Effector memory CD8-positive, alpha-beta T cell (primary cell): ENCODE measurements at regions not wholly inside any gene's neighbourhood (a gene's known extent, or its start where the extent isn't known, plus 50 kb on each side); places are given as distances from the start of the nearest gene placed in this dataset.
"Not testable (repeated sequence)": the region's sequence is repeated elsewhere in the genome, so short reads cannot be mapped to it uniquely, and the experiment has no call there.

ENCODE experiments used
- ATAC-seq: fragments of 150-1000 bp; cut with Tn5 transposase; replicated peaks from 2 replicates; pipeline ENCODE4 v1.10.0; 2021; ENCODE audit warnings: mild to moderate bottlenecking, moderate library complexity
- DNase-seq, 3 experiments: peaks; one replicate each; pipeline ENCODE4 v3.0.0; 2021
- H3K27ac Mint-ChIP-seq, 2 donors: one replicate each; pipeline ENCODE4 v1.8.0; 2022; ENCODE audit warnings: mild to moderate bottlenecking in 2 of 2, mixed read lengths in 2 of 2, moderate library complexity in 2 of 2
- H3K27me3 Mint-ChIP-seq, 2 donors: one replicate each; pipeline ENCODE4 v1.8.0; 2022; ENCODE audit warnings: mixed read lengths in 2 of 2
- H3K36me3 Mint-ChIP-seq: one replicate; pipeline ENCODE4 v1.8.0; 2022; ENCODE audit warnings: mild to moderate bottlenecking, moderate library complexity, mixed read lengths; ENCODE audit not compliant: insufficient read depth
- H3K4me1 Mint-ChIP-seq, 2 donors: one replicate each; pipeline ENCODE4 v1.8.0; 2022; ENCODE audit warnings: low read depth in 2 of 2, mixed read lengths in 2 of 2
- H3K4me3 Mint-ChIP-seq, 2 donors: one replicate each; pipeline ENCODE4 v1.8.0; 2022; ENCODE audit warnings: mild to moderate bottlenecking in 2 of 2, mixed read lengths in 2 of 2, moderate library complexity in 2 of 2
- H3K9me3 Mint-ChIP-seq, 2 donors: one replicate each; pipeline ENCODE4 v1.8.0; 2022; ENCODE audit warnings: mixed read lengths in 2 of 2

DNA sequence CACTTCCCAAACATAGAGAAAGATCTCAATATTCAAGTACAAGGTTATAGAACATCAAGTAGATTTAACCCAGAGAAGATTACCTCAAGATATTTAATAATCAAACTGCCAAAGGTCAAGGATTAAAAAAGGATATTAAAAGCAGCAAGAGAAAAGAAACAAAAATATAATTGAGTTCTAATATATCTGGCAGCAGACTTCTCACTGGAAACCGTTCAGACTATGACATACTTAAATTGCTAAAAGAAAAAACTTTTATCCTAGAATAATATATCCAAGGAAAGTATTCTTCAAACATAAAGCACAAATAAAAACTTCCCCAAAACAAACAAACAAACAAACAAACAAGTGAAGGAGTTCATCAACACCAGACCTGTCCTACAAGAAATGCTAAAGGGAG lies 92.4 kb downstream of the FSCB start:
- H3K9me3 Mint-ChIP-seq, result peaks cover 6 to 18% of the 10 kb centered on the region in 2 donors
- no peaks in the 10 kb centered on the region for H3K27me3 Mint-ChIP-seq
- ATAC-seq (no peak), DNase-seq (no peak)
- H3K4me1 Mint-ChIP-seq, result no peaks in the 10 kb centered on the region
- no peak overlapping the region for H3K4me3 Mint-ChIP-seq
- no peaks in the 10 kb centered on the region for H3K36me3 Mint-ChIP-seq
- no peak overlapping the region for H3K27ac Mint-ChIP-seq

DNA sequence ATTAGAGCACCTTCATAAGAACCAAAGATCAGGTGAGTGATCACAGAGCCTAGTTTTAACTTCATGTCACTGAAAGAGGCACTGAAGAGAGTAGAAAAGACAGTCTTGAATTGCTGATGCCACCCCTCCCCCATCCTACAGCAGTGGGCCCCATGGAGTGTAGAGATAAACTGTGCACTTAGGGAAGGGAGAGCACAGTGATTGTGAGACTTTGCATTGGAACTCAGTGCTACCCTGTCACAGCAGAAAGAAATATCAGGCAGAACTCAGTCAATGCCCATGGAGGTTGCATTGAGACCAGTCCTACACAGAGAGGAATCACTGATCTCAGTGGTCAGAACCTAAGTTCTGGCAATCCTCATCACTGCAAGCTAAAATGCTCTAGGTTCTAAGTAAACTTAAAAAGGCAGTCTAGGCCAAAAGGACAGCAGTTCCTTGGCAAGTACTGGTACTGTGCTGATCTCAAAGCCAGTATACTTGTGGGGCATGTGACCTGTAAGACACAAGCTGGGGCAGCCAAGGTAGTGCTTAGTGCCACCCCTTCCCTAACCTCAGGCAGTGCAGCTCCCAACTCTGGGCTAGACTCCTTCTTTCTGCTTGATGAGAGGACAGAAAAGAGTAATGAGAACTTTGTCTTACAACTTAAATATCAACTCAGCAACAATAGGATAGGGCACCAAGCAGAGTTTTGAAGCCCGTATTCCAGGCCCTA lies 94.1 kb downstream of the FSCB start:
- peaks cover 3 to 11% of the 10 kb centered on the region in 2 donors for H3K9me3 Mint-ChIP-seq
- DNase-seq (no peak), ATAC-seq (no peak)
- H3K27me3 Mint-ChIP-seq, result no peaks in the 10 kb centered on the region
- no peak overlapping the region for H3K27ac Mint-ChIP-seq
- H3K4me1 Mint-ChIP-seq, result no peaks in the 10 kb centered on the region
- H3K36me3 Mint-ChIP-seq, result no peaks in the 10 kb centered on the region
- no peak overlapping the region for H3K4me3 Mint-ChIP-seq

GRCh38 chr14:44405011-44405486 lies 102.0 kb downstream of the FSCB start:
- H3K4me1 Mint-ChIP-seq, result no peaks in the 10 kb centered on the region
- H3K27ac Mint-ChIP-seq, result no peak overlapping the region
- H3K36me3 Mint-ChIP-seq, result no peaks in the 10 kb centered on the region
- DNase-seq (no peak), ATAC-seq (no peak)
- peaks cover 0 to 7% of the 10 kb centered on the region in 2 donors for H3K9me3 Mint-ChIP-seq
- H3K4me3 Mint-ChIP-seq, result no peak overlapping the region
- no peaks in the 10 kb centered on the region for H3K27me3 Mint-ChIP-seq

DNA sequence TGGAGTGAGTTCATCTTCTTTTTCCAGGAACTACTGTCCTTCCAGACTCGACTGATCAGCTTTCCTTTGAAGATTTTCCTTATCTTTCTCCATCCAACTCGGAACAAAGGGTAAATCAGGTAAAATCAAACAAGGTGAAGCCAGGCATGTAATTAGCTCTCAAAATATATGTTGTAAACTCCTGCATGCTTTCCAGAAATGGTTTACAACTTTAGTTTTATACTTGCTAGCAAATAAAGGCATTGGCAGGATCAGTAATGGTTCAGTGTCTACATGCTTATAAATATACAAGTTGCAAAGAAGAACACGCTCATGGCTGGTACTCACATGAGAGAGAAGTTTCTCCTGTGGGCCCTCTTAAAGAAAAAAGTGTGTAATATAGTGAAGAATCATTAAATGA lies 102.5 kb downstream of the FSCB start:
- Mint-ChIP-seq H3K36me3 (no peaks in the 10 kb centered on the region), H3K9me3 (peaks cover 0 to 7% of the 10 kb centered on the region in 2 donors), H3K4me1 (no peaks in the 10 kb centered on the region), H3K4me3 (no peak overlapping the region), H3K27ac (no peak overlapping the region), H3K27me3 (no peaks in the 10 kb centered on the region)
- ATAC-seq (no peak), DNase-seq (no peak)

DNA sequence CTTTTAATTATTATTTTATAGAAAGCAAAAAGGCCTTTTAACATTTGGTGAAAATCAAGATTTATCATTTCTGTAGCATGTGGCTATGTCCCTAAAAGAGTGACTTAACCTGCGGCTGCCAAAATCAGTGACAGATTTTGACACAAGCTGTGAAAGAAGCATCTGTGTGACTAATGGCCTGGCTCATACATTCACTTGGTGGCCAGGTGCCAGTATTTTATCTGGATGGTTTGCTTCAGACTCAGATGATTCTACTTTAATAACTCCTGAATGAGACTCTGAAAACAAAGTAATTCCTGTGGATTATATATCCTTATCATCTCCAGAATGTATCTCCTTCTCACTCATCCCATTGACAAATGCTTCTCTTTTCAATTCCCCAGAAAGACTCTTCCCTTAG lies 103.0 kb downstream of the FSCB start:
- DNase-seq (no peak), ATAC-seq (no peak)
- Mint-ChIP-seq H3K27me3 (no peaks in the 10 kb centered on the region), H3K4me3 (no peak overlapping the region), H3K36me3 (no peaks in the 10 kb centered on the region), H3K9me3 (peaks cover 5 to 6% of the 10 kb centered on the region in 2 donors), H3K27ac (no peak overlapping the region), H3K4me1 (no peaks in the 10 kb centered on the region)

DNA sequence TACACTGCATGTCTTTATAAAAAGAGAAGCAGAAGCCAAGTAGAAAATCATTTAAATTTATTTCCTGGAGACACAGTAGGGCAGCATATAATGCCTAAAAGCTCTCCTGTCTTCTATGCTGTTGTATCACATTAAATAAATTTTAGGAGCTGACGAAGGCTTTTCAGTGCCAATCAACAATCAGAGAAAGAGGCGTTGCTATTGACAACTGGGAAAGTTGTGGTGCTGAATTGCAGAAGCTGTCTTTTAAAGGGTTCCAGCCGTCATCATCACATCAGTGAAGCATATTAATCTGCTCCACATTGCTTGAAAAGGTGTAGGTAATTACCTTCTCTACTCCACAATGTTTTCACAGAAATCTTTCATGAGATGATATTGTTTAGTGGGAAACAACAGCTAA lies 103.9 kb downstream of the FSCB start:
- peaks cover 8 to 10% of the 10 kb centered on the region in 2 donors for H3K9me3 Mint-ChIP-seq
- no peak overlapping the region for H3K4me3 Mint-ChIP-seq
- H3K36me3 Mint-ChIP-seq, result no peaks in the 10 kb centered on the region
- no peaks in the 10 kb centered on the region for H3K27me3 Mint-ChIP-seq
- no peak for DNase-seq
- ATAC-seq, result no peak
- no peaks in the 10 kb centered on the region for H3K4me1 Mint-ChIP-seq
- H3K27ac Mint-ChIP-seq, result no peak overlapping the region

DNA sequence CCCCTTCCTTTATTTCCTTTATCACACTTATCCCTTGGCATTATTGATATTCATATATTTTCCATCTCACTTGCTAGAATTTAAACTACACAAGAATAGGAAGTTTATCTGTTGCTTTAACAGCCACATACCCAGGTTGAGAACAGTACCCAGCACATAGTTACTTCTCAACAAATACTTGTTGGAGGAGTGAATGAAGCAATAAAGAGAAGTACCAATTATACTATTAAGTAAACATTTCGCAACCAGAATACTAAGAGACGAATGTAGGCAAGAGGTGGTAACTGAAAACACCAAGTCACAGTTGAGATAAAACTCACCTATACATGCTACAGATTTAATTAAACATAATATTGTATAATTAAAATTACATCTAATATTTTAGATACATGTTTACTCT lies 110.9 kb downstream of the FSCB start:
- no peak overlapping the region for H3K27ac Mint-ChIP-seq
- H3K4me1 Mint-ChIP-seq, result no peaks in the 10 kb centered on the region
- H3K27me3 Mint-ChIP-seq, result no peaks in the 10 kb centered on the region
- H3K9me3 Mint-ChIP-seq, result peaks cover 5 to 18% of the 10 kb centered on the region in 2 donors
- H3K4me3 Mint-ChIP-seq, result no peak overlapping the region
- H3K36me3 Mint-ChIP-seq, result no peaks in the 10 kb centered on the region
- DNase-seq (no peak), ATAC-seq (no peak)

- no peak overlapping the region for H3K27ac Mint-ChIP-seq
- H3K4me1 Mint-ChIP-seq, result no peaks in the 10 kb centered on the region
- H3K4me3 Mint-ChIP-seq, result no peak overlapping the region
- no peak for DNase-seq
- no peak for ATAC-seq
- no peaks in the 10 kb centered on the region for H3K27me3 Mint-ChIP-seq
- H3K36me3 Mint-ChIP-seq, result no peaks in the 10 kb centered on the region
- peaks cover 3 to 9% of the 10 kb centered on the region in 2 donors for H3K9me3 Mint-ChIP-seq
Observed at GRCh38 chr14:44392984-44393383, 114.1 kb downstream of the FSCB start.

DNA sequence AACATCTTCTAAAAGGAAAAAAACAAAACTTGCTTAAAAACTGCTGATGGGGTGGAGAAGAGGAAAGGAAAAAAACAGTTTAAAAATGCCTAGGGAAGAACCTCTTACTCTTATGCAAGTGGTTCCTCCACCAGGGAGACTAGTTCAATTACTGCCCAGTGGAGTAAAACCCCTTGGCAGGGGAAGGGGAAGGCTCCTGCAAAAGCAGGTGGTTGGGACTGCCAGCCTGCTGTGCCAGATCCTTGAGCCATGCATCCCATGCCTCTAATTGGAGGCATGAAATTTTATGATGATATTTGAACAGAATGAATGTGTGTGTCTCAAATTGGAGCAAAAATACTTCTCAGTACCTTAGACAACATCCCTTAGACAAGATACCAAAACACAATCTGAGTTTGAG lies 118.8 kb downstream of the FSCB start:
- no peak for DNase-seq
- no peak for ATAC-seq
- H3K4me3 Mint-ChIP-seq, result no peak overlapping the region
- no peaks in the 10 kb centered on the region for H3K4me1 Mint-ChIP-seq
- no peak overlapping the region for H3K27ac Mint-ChIP-seq
- peaks cover 0 to 3% of the 10 kb centered on the region in 2 donors for H3K9me3 Mint-ChIP-seq
- H3K36me3 Mint-ChIP-seq, result no peaks in the 10 kb centered on the region
- no peaks in the 10 kb centered on the region for H3K27me3 Mint-ChIP-seq

DNA sequence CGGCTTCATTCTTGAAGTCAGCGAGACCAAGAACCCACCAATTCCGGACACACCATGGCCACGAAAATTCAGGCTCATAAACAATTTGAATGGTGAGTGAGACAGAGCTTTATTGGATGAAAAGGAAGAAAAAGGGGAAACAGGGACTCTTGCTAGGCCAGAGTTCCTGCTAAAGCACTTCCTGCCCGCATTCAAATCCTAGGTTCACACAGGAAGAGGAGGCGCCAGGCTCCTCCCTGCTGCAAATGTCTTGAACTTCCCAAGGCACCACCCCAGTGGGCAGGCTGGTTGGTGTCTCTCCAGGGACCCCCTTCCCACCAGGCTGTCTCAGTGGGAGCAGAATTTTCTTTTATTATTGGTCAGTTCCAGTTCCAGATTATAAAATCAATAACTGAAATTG lies 121.2 kb downstream of the FSCB start:
- DNase-seq (no peak), ATAC-seq (no peak)
- H3K36me3 Mint-ChIP-seq, result no peaks in the 10 kb centered on the region
- no peak overlapping the region for H3K27ac Mint-ChIP-seq
- H3K4me1 Mint-ChIP-seq, result no peaks in the 10 kb centered on the region
- H3K27me3 Mint-ChIP-seq, result no peaks in the 10 kb centered on the region
- H3K4me3 Mint-ChIP-seq, result no peak overlapping the region
- H3K9me3 Mint-ChIP-seq, result peaks cover 0 to 3% of the 10 kb centered on the region in 2 donors

- not testable (repeated sequence) for H3K4me3 Mint-ChIP-seq, H3K27ac Mint-ChIP-seq, H3K27me3 Mint-ChIP-seq, ATAC-seq, H3K9me3 Mint-ChIP-seq, H3K36me3 Mint-ChIP-seq, H3K4me1 Mint-ChIP-seq, DNase-seq
Observed at GRCh38 chr14:44385296-44385695, 121.8 kb downstream of the FSCB start.

DNA sequence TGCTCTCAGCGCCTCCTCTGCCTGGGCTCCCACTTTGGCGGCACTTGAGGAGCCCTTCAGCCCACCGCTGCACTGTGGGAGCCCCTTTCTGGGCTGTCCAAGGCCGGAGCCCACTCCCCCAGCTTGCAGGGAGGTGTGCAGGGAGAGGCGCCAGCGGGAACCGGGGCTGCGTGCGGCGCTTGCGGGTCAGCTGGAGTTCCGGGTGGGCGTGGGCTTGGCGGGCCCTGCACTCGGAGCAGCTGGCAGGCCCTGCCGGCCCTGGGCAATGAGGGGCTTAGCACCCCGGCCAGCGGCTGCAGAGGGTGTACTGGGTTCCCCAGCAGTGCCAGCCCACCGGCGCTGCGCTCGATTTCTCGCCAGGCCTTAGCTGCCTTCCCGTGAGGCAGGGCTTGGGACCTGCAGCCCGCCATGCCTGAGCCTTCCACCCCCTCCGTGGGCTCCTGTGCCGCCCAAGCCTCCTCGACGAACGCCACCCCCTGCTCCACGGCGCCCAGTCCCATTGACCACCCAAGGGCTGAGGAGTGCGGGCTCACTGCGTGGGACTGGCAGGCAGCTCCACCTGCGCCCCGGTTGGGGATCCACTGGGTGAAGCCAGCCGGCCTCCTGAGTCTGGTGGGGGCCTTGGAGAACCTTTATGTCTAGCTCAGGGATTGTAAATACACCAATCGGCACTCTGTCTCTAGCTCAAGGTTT lies 122.3 kb downstream of the FSCB start:
- H3K4me3 Mint-ChIP-seq, H3K27ac Mint-ChIP-seq, H3K27me3 Mint-ChIP-seq, H3K4me1 Mint-ChIP-seq, DNase-seq, ATAC-seq, H3K36me3 Mint-ChIP-seq, H3K9me3 Mint-ChIP-seq: not testable (repeated sequence)

GRCh38 chr14:44384093-44384492 lies 123.0 kb downstream of the FSCB start:
- Mint-ChIP-seq H3K36me3 (no peaks in the 10 kb centered on the region), H3K27me3 (no peaks in the 10 kb centered on the region), H3K27ac (no peak overlapping the region), H3K9me3 (peaks cover 0 to 3% of the 10 kb centered on the region in 2 donors), H3K4me3 (no peak overlapping the region), H3K4me1 (no peaks in the 10 kb centered on the region)
- no peak for ATAC-seq
- DNase-seq, result no peak

- no peak for DNase-seq
- Mint-ChIP-seq H3K27me3 (no peaks in the 10 kb centered on the region), H3K4me1 (no peaks in the 10 kb centered on the region), H3K4me3 (no peak overlapping the region), H3K27ac (no peak overlapping the region), H3K36me3 (no peaks in the 10 kb centered on the region), H3K9me3 (peaks cover 0 to 3% of the 10 kb centered on the region in 2 donors)
- ATAC-seq, result no peak
Observed at GRCh38 chr14:44383636-44384035, 123.4 kb downstream of the FSCB start.
